K562 (cell line): ENCODE measurements at regions not wholly inside any gene's neighbourhood (a gene's known extent, or its start where the extent isn't known, plus 50 kb on each side); places are given as distances from the start of the nearest gene placed in this dataset.

Experiments
- ATAC-seq: fragments of 200-7000 bp; cut with Tn5 transposase; 3 replicates; pipeline ENCODE4 v1.9.1; 2020; ENCODE audit warnings: moderate library complexity
- BruUV-seq: library from RNA; stranded (reverse); fragments of 400-500 nt; replicated peaks from 2 replicates; lab custom pipeline; 2021; lab: Mats Ljungman, UMichigan
- CTCF ChIA-PET: fragments of 300-600 bp; formaldehyde crosslinking; extraction: SDS; loops from one replicate; lab custom pipeline; 2021; ENCODE audit warnings: low intra/inter-chr PET ratio; lab: Yijun Ruan, JAX
- POLR2A ChIA-PET: fragments of 300-600, 350-650 bp; sonication (Branson Sonifier 250); formaldehyde crosslinking; extraction: SDS; loops from one replicate; lab custom pipeline; 2021; ENCODE audit warnings: antibody characterized with exemption, inconsistent platforms; lab: Yijun Ruan, JAX
- DNase-seq, 4 experiments: peaks; one replicate each; pipeline versions ENCODE4 v3.0.0 to v3.0.0-alpha.2; 2011 to 2018; ENCODE audit warnings: low spot score in 3 of 4, mixed read lengths in 3 of 4; ENCODE audit errors: extremely low read depth in 1 of 4
- FAIRE-seq: peaks from 2 replicates; lab custom pipeline; 2011; peaks lifted over from hg19 to GRCh38; lab: Jason Lieb, UNC
- H2AFZ ChIP-seq: 2 replicates; pipeline ENCODE4 v1.6.0; 2011; ENCODE audit warnings: low read depth, low read length, control low read depth, inconsistent platforms
- H3K27ac ChIP-seq: fragments of 200-600 bp; 3 replicates; pipeline ENCODE4 v1.8.0; 2011; ENCODE audit warnings: low read depth, mild to moderate bottlenecking, control low read depth, inconsistent platforms, low read length, moderate library complexity, mixed read lengths; ENCODE audit errors: extremely low read depth
- H3K27me3 ChIP-seq, 2 experiments: fragments of 300-600 bp in 1 of 2; 2 replicates in 1 of 2; 3 replicates in 1 of 2; pipeline versions ENCODE4 v1.6.0 to v1.8.0; 2011; ENCODE audit warnings: inconsistent platforms in 2 of 2, low read length in 2 of 2, mild to moderate bottlenecking in 1 of 2, mixed read lengths in 1 of 2, moderate library complexity in 1 of 2; ENCODE audit not compliant: control insufficient read depth in 2 of 2, insufficient read depth in 2 of 2
- H3K36me3 ChIP-seq: fragments of 300-600 bp; 3 replicates; pipeline ENCODE4 v1.8.0; 2011; ENCODE audit warnings: mild to moderate bottlenecking, low read length, inconsistent platforms; ENCODE audit not compliant: control insufficient read depth, insufficient read depth
- H3K4me1 ChIP-seq, 2 experiments: fragments of 200-600 bp in 1 of 2; replicated peaks in 1 of 2; 2 replicates in 1 of 2; 3 replicates in 1 of 2; pipeline versions ENCODE4 v1.5.1 to v1.8.0; 2011; ENCODE audit warnings: inconsistent platforms in 2 of 2, low read length in 2 of 2, mild to moderate bottlenecking in 1 of 2, mixed read lengths in 1 of 2, moderate library complexity in 1 of 2; ENCODE audit not compliant: control insufficient read depth in 2 of 2, insufficient read depth in 2 of 2
- H3K4me2 ChIP-seq: 2 replicates; pipeline ENCODE4 v1.6.1; 2011; ENCODE audit warnings: low read length, control low read depth, inconsistent platforms, mixed read lengths; ENCODE audit not compliant: insufficient read depth
- H3K4me3 ChIP-seq: fragments of 200-600 bp; sonication (generic), shearing (Covaris generic); 2 replicates; pipeline ENCODE4 v1.5.1; 2016; ENCODE audit warnings: control low read depth, inconsistent platforms
- H3K79me2 ChIP-seq: fragments of 200-600 bp; 3 replicates; pipeline ENCODE4 v1.8.0; 2011; ENCODE audit warnings: low read length, inconsistent platforms; ENCODE audit not compliant: control insufficient read depth, insufficient read depth
- H3K9ac ChIP-seq, 2 experiments: 2 replicates each; pipeline versions ENCODE4 v1.6.0 to v1.6.1; 2011; ENCODE audit warnings: low read depth in 2 of 2, low read length in 2 of 2, control low read depth in 1 of 2, inconsistent platforms in 1 of 2, mild to moderate bottlenecking in 1 of 2, mixed read lengths in 1 of 2; ENCODE audit not compliant: insufficient read depth in 1 of 2
- H3K9me1 ChIP-seq: one replicate; pipeline ENCODE4 v1.6.0; 2011; ENCODE audit warnings: inconsistent platforms, mild to moderate bottlenecking, low read length, moderate library complexity; ENCODE audit not compliant: control insufficient read depth, insufficient read depth
- H3K9me3 ChIP-seq: replicated peaks from 2 replicates; pipeline ENCODE4 v1.5.1; 2011; ENCODE audit warnings: low read depth, low read length, inconsistent platforms; ENCODE audit not compliant: control insufficient read depth, insufficient read depth
- H4K20me1 ChIP-seq: replicated peaks from 2 replicates; pipeline ENCODE4 v1.6.1; 2011; ENCODE audit warnings: low read length, inconsistent platforms, mixed read lengths; ENCODE audit not compliant: control insufficient read depth, insufficient read depth
- BDP1 ChIP-seq: IDR thresholded peaks from 3 replicates; pipeline ENCODE4 v1.6.1; 2011; ENCODE audit not compliant: insufficient read length, insufficient read depth
- CBX8 ChIP-seq: fragments of 200-600 bp; sonication (generic); IDR thresholded peaks from 2 replicates; pipeline ENCODE4 v1.6.1; 2012; ENCODE audit warnings: borderline replicate concordance, mixed run types, low read depth, mild to moderate bottlenecking, moderate library complexity, mixed read lengths, low read length, control low read depth, inconsistent platforms; ENCODE audit not compliant: poor library complexity, severe bottlenecking; ENCODE audit errors: extremely low read depth
- CEBPG ChIP-seq, 3 experiments: fragments of 200-800 bp in 1 of 3; sonication (Bioruptor generic) in 1 of 3; sonication (generic) in 1 of 3; formaldehyde crosslinking in 1 of 3; IDR thresholded peaks in 2 of 3; conservative IDR thresholded peaks in 1 of 3; 2 replicates each; pipeline versions ENCODE4 v1.6.1 to v1.8.0; 2016 to 2022; ENCODE audit warnings: missing compliant biosample characterization in 2 of 3, missing genetic modification characterization in 2 of 3, mild to moderate bottlenecking in 1 of 3, missing genetic modification reagents in 1 of 3
- HOXB6 ChIP-seq: fragments of 250-450 bp; sonication (Bioruptor Pico); IDR thresholded peaks from 2 replicates; pipeline ENCODE4 v1.5.1; 2022; ENCODE audit warnings: mild to moderate bottlenecking, borderline replicate concordance
- MAFF ChIP-seq: IDR thresholded peaks from 2 replicates; pipeline ENCODE4 v1.6.1; 2012; ENCODE audit warnings: low read length, improper control_type of control experiment
- POLR2AphosphoS2 ChIP-seq: IDR thresholded peaks from 2 replicates; pipeline ENCODE4 v1.6.1; 2012; ENCODE audit warnings: low read length, improper control_type of control experiment
- RBM14 ChIP-seq: fragments of 200-400 bp; formaldehyde crosslinking; IDR thresholded peaks from 2 replicates; pipeline ENCODE4 v1.6.1; 2018; ENCODE audit warnings: low read depth, mild to moderate bottlenecking, low read length, moderate library complexity, borderline replicate concordance; ENCODE audit not compliant: insufficient read depth
- RBM15 ChIP-seq: fragments of 200-400 bp; formaldehyde crosslinking; IDR thresholded peaks from 2 replicates; pipeline ENCODE4 v1.6.1; 2018; ENCODE audit warnings: mild to moderate bottlenecking, low read length, moderate library complexity; ENCODE audit not compliant: insufficient read depth
- STAT5B ChIP-seq: fragments of 250-450 bp; sonication (Bioruptor Pico); IDR thresholded peaks from 2 replicates; pipeline ENCODE4 v1.8.0; 2021; ENCODE audit warnings: mild to moderate bottlenecking, inconsistent platforms
- TRIM28 ChIP-seq: fragments of 450-650 bp; IDR thresholded peaks from 2 replicates; pipeline ENCODE4 v1.6.1; 2017
- ZNF584 ChIP-seq: fragments of 200-800 bp; sonication (Bioruptor generic); IDR thresholded peaks from 2 replicates; pipeline ENCODE4 v1.6.1; 2016; ENCODE audit warnings: low read depth, mild to moderate bottlenecking, missing genetic modification characterization, missing compliant biosample characterization
- WGBS: fragments of 100-300 bp; shearing (Covaris generic); methylation state at CpG from one replicate; pipeline ENCODE4 v1.1.6; 2016; ENCODE audit warnings: low coverage, mixed read lengths; ENCODE audit not compliant: insufficient coverage; ENCODE audit errors: missing lambda C conversion rate; 5-methylcytosine and 5-hydroxymethylcytosine counted together
- in situ Hi-C: fragments of 300-500 bp; cut with MboI; formaldehyde crosslinking; loops from 4 replicates; pipeline ENCODE4 v1.15.0; 2018; ENCODE audit warnings: inconsistent platforms, mixed read lengths
- intact Hi-C: fragments of 100-400 bp; cut with micrococcal nuclease; formaldehyde crosslinking; loops from 2 replicates; pipeline ENCODE4 v1.14.2; 2022
- TF ChIP-seq, protein P1 (sequence below): fragments of 250-450 bp; sonication (Bioruptor Pico); IDR thresholded peaks from 2 replicates; pipeline ENCODE4 v1.5.0; 2021; ENCODE audit warnings: mild to moderate bottlenecking, moderate library complexity
- TF ChIP-seq, protein P2 (sequence below), 2 experiments: fragments of 200-800 bp in 1 of 2; sonication (Bioruptor generic) in 1 of 2; sonication (generic) in 1 of 2; formaldehyde crosslinking in 1 of 2; IDR thresholded peaks in 1 of 2; conservative IDR thresholded peaks in 1 of 2; 2 replicates each; pipeline versions ENCODE4 v1.5.0 to v1.6.1; 2016 to 2020; ENCODE audit warnings: missing compliant biosample characterization in 1 of 2, missing genetic modification characterization in 1 of 2, missing genetic modification reagents in 1 of 2
- TF ChIP-seq, protein P3 (sequence below): IDR thresholded peaks from 2 replicates; pipeline ENCODE4 v1.6.1; 2011; ENCODE audit not compliant: insufficient read length; ENCODE audit errors: extremely low read depth

DNA sequence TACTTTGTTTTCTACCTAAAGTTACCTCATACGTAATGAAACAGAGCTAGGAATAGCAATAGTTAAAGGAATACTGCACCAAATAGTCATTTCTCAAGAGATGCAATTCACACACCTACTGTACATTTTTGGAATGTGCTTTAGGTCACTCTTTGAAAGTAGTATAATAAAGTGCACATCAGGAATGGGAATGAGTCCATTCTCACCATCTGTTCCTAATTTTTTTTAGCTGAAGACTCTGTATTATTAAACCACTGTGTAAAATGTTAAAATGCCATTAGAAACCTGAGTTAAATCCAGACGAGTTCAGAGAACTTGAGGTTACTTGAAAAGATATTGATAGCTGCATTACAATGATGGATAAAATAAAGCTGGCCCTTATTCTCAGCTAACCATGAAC lies 51.9 kb upstream of the EPHA7 start:
- no peak for FAIRE-seq
- intact Hi-C loops = no loop called here
- TF ChIP-seq CEBPG (CRISPR knock-in tag; IDR thresholded peaks at IDR 0.05) (no peak), CEBPG (tag; conservative IDR thresholded peaks at IDR 0.05 in 1 of 2, IDR thresholded peaks at IDR 0.05 in 1 of 2) (no peak), ZNF584 (no peak), RBM14 (no peak), BDP1 (no peak), STAT5B (no peak), TRIM28 (no peak), RBM15 (no peak), POLR2AphosphoS2 (no peak), HOXB6 (no peak), CBX8 (no peak), MAFF (no peak)
- TF ChIP-seq, protein P1, sequence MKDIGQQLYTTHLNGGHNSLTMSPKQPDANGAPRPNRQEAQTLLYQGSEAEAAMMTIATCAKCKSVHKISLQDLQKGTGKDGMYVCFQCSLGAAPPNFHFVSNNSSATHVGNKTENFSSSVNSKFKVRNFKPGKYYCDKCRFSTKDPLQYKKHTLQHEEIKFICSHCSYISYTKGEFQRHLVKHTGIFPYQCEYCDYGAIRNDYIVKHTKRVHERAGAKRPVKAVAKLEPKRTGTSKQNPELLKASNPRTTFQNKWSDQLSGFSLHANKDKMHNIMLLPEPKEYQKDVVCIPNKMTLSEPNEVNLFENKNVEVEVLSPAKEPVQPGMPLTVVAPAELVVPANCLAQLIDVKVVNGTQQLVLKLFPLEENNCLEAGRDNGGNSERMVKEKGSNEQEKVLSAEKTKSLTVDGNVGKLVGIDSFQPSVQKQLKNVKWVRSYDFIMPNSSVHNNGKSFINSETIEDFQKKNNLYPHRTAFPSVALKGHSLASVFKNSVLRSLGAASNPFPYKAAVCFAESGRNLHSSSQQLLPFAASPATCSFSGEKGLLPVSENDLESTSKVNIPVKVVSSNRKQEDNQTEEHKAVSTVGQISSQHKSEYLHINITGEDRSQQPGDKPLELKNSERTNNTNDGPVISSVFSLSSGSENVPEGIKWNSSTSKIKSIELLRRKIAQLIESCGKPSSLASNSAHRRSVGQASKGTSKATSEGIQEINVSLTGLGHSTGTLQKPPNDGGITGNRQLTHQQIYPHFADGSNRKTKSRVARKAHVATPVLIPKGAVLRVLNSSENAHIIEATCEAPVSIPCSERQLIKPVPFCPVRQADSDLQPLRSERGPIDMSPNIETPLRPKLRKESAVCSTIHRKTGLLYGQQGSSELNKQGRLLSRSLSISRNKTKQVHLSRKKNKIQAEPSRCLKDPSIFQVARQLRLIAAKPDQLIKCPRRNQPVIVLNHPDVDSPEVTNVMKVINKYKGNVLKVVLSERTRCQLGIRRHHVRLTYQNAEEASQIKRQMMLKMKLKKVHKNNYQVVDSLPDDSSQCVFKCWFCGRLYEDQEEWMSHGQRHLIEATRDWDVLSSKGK (CRISPR knock-in tag) = no peak
- TF ChIP-seq, protein P2, sequence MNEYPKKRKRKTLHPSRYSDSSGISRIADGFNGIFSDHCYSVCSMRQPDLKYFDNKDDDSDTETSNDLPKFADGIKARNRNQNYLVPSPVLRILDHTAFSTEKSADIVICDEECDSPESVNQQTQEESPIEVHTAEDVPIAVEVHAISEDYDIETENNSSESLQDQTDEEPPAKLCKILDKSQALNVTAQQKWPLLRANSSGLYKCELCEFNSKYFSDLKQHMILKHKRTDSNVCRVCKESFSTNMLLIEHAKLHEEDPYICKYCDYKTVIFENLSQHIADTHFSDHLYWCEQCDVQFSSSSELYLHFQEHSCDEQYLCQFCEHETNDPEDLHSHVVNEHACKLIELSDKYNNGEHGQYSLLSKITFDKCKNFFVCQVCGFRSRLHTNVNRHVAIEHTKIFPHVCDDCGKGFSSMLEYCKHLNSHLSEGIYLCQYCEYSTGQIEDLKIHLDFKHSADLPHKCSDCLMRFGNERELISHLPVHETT (CRISPR knock-in tag; conservative IDR thresholded peaks at IDR 0.05 in 1 of 2, IDR thresholded peaks at IDR 0.05 in 1 of 2) = no peak
- TF ChIP-seq, protein P3, sequence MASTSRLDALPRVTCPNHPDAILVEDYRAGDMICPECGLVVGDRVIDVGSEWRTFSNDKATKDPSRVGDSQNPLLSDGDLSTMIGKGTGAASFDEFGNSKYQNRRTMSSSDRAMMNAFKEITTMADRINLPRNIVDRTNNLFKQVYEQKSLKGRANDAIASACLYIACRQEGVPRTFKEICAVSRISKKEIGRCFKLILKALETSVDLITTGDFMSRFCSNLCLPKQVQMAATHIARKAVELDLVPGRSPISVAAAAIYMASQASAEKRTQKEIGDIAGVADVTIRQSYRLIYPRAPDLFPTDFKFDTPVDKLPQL = no peak
- no peak for ATAC-seq
- no peaks in the 10 kb centered on the region for H3K36me3 ChIP-seq
- no peaks in the 10 kb centered on the region; the same call in 1 of the 2 replicates for H3K9me3 ChIP-seq
- no peaks in the 10 kb centered on the region for H4K20me1 ChIP-seq
- no peak overlapping the region for H3K4me3 ChIP-seq
- CTCF ChIA-PET = no interaction called here
- POLR2A ChIA-PET = no interaction called here
- no peaks in the 10 kb centered on the region for H3K27me3 ChIP-seq
- 0% methylated on average over 2 of the region's 2 CpGs for WGBS
- in situ Hi-C loops = no loop called here
- H2AFZ ChIP-seq = no peak overlapping the region
- no TSS peak for BruUV-seq
- no peak overlapping the region for H3K9ac ChIP-seq
- no peaks in the 10 kb centered on the region for H3K4me1 ChIP-seq
- H3K4me2 ChIP-seq = no peak overlapping the region
- no peaks in the 10 kb centered on the region for H3K79me2 ChIP-seq
- no peak for DNase-seq
- no peak overlapping the region for H3K27ac ChIP-seq
- H3K9me1 ChIP-seq = no peaks in the 10 kb centered on the region
